Cardiac fibroblast (primary cell): ENCODE measurements at regions not wholly inside any gene's neighbourhood (a gene's known extent, or its start where the extent isn't known, plus 50 kb on each side); places are given as distances from the start of the nearest gene placed in this dataset.
"Not testable (repeated sequence)": the region's sequence is repeated elsewhere in the genome, so short reads cannot be mapped to it uniquely, and the experiment has no call there.

Source experiments
- DNase-seq, 2 donors: peaks; one replicate each; pipeline versions ENCODE4 v3.0.0 to v3.0.0-alpha.2; 2010; ENCODE audit warnings: low read depth in 2 of 2
- H3K4me3 ChIP-seq, 2 donors: replicated peaks in 1 of 2; 1 replicate in 1 of 2; 2 replicates in 1 of 2; pipeline ENCODE4 v1.5.1; 2011; ENCODE audit warnings: low read depth in 2 of 2, low read length in 2 of 2, mild to moderate bottlenecking in 2 of 2, moderate library complexity in 1 of 2
- TF ChIP-seq, protein P1 (sequence below): IDR thresholded peaks from one replicate; pipeline ENCODE4 v1.5.1; 2011; ENCODE audit warnings: low read depth, mild to moderate bottlenecking, low read length, inconsistent platforms

- not testable (repeated sequence) for DNase-seq, H3K4me3 ChIP-seq
These were observed 469.7 kb downstream of the FAM72C start for GRCh38 chr1:143502038-143502437.

GRCh38 chr1:143498059-143498749, 473.6 kb downstream of the FAM72C start:
- not testable (repeated sequence) for DNase-seq

GRCh38 chr1:143497374-143497747, 474.4 kb downstream of the FAM72C start:
- DNase-seq: no peak
- TF ChIP-seq, protein P1, sequence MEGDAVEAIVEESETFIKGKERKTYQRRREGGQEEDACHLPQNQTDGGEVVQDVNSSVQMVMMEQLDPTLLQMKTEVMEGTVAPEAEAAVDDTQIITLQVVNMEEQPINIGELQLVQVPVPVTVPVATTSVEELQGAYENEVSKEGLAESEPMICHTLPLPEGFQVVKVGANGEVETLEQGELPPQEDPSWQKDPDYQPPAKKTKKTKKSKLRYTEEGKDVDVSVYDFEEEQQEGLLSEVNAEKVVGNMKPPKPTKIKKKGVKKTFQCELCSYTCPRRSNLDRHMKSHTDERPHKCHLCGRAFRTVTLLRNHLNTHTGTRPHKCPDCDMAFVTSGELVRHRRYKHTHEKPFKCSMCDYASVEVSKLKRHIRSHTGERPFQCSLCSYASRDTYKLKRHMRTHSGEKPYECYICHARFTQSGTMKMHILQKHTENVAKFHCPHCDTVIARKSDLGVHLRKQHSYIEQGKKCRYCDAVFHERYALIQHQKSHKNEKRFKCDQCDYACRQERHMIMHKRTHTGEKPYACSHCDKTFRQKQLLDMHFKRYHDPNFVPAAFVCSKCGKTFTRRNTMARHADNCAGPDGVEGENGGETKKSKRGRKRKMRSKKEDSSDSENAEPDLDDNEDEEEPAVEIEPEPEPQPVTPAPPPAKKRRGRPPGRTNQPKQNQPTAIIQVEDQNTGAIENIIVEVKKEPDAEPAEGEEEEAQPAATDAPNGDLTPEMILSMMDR: no peak
- H3K4me3 ChIP-seq: no peak overlapping the region

More at GRCh38 chr1:143498059-143498749, 473.6 kb downstream of the FAM72C start:
- peak overlapping the region in 1 of 2 donors; percentile 27 for H3K4me3 ChIP-seq

DNA sequence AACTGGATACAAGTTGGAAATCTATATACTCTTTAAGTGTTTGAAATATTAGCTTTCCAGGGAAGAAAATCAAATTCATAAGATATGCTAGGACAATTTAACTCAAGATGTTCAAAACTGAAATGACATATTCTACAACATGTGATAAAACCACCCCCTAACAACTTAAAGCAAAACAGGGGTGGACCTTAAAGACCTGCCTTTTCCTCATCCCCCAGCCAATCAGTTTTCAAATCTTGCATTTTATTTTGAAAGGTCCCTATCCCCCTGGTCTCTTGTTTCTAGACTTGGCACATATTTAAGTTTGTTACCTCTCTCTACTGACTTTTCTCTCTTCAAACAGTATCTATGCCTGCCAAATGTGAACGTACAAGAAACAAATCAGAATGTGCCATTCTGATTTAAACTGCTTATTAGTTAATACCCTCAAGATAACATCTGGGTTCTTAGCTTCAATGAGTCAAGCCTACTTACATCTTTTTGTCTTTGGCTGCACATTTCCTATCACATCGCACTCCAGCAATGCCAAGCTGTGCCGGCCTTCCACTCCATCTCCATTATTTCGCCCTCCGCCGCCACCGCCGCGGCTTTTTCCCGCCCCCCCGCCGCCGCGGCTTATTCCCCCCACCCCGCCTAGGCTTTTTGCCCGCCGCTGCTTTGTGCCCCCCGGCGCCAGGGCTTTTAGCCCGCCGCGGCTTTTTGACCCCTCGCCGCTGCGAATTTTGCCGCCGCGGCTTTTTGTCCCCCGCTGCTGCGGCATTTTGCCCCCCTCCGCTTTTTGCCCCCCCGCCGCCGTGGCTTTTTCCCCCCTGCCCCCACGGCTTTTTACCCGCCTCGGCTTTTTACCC, 475.0 kb downstream of the FAM72C start:
- DNase-seq, H3K4me3 ChIP-seq: not testable (repeated sequence)
